H9 (cell line): ENCODE measurements at regions not wholly inside any gene's neighbourhood (a gene's known extent, or its start where the extent isn't known, plus 50 kb on each side); places are given as distances from the start of the nearest gene placed in this dataset.

Experiments used
- DNase-seq: peaks from one replicate; pipeline ENCODE4 v3.0.0-alpha.2; 2017
- H2AFZ ChIP-seq: one replicate; pipeline ENCODE4 v1.6.1; 2013; ENCODE audit warnings: mild to moderate bottlenecking, low read length, control low read depth, moderate library complexity
- H2AK5ac ChIP-seq: 2 replicates; pipeline ENCODE4 v1.6.1; 2013; ENCODE audit warnings: low read length, control low read depth, mixed read lengths; ENCODE audit not compliant: insufficient read length
- H2BK120ac ChIP-seq: one replicate; pipeline ENCODE4 v1.6.1; 2013; ENCODE audit warnings: low read depth, mild to moderate bottlenecking, low read length, control low read depth, inconsistent platforms; ENCODE audit not compliant: poor library complexity, severe bottlenecking
- H2BK12ac ChIP-seq: 2 replicates; pipeline ENCODE4 v1.6.1; 2013; ENCODE audit warnings: low read length, control low read depth, mixed read lengths, low read depth; ENCODE audit not compliant: insufficient read length
- H2BK15ac ChIP-seq: 2 replicates; pipeline ENCODE4 v1.6.1; 2013; ENCODE audit warnings: low read depth, low read length, control low read depth
- H2BK20ac ChIP-seq: one replicate; pipeline ENCODE4 v1.6.1; 2013; ENCODE audit warnings: low read depth, mild to moderate bottlenecking, low read length, control low read depth, inconsistent platforms; ENCODE audit not compliant: poor library complexity, severe bottlenecking
- H2BK5ac ChIP-seq: 2 replicates; pipeline ENCODE4 v1.6.1; 2013; ENCODE audit warnings: low read length, control low read depth, mixed read lengths; ENCODE audit not compliant: insufficient read length
- H3K14ac ChIP-seq: 2 replicates; pipeline ENCODE4 v1.6.1; 2013; ENCODE audit warnings: low read length, control low read depth; ENCODE audit not compliant: insufficient read depth
- H3K18ac ChIP-seq: 2 replicates; pipeline ENCODE4 v1.6.1; 2013; ENCODE audit warnings: low read depth, mild to moderate bottlenecking, mixed read lengths, low read length, control low read depth; ENCODE audit not compliant: insufficient read length
- H3K23ac ChIP-seq: 2 replicates; pipeline ENCODE4 v1.6.1; 2013; ENCODE audit warnings: low read length, control low read depth, mixed read lengths, low read depth; ENCODE audit not compliant: insufficient read length
- H3K23me2 ChIP-seq: 2 replicates; pipeline ENCODE4 v1.6.1; 2013; ENCODE audit warnings: low read depth, mild to moderate bottlenecking, mixed read lengths, low read length, control low read depth; ENCODE audit not compliant: insufficient read length, poor library complexity, severe bottlenecking
- H3K27ac ChIP-seq: 2 replicates; pipeline ENCODE4 v1.5.1; 2013; ENCODE audit warnings: low read length, control low read depth, mixed read lengths, low read depth; ENCODE audit not compliant: insufficient read length
- H3K27me3 ChIP-seq: 2 replicates; pipeline ENCODE4 v1.6.1; 2013; ENCODE audit warnings: low read length, control low read depth, inconsistent platforms; ENCODE audit not compliant: insufficient read depth
- H3K4ac ChIP-seq: 2 replicates; pipeline ENCODE4 v1.6.1; 2013; ENCODE audit warnings: low read depth, mild to moderate bottlenecking, control low read depth, inconsistent platforms, low read length, moderate library complexity
- H3K4me1 ChIP-seq: 2 replicates; pipeline ENCODE4 v1.6.1; 2013; ENCODE audit warnings: low read length, control low read depth, inconsistent platforms; ENCODE audit not compliant: insufficient read depth
- H3K4me2 ChIP-seq: 2 replicates; pipeline ENCODE4 v1.6.1; 2013; ENCODE audit warnings: low read length, control low read depth, mixed read lengths; ENCODE audit not compliant: insufficient read length, insufficient read depth
- H3K56ac ChIP-seq: 2 replicates; pipeline ENCODE4 v1.6.1; 2013; ENCODE audit warnings: low read depth, mild to moderate bottlenecking, mixed read lengths, low read length, control low read depth; ENCODE audit not compliant: insufficient read length
- H3K79me1 ChIP-seq: 2 replicates; pipeline ENCODE4 v1.6.1; 2013; ENCODE audit warnings: low read depth, mild to moderate bottlenecking, moderate library complexity, low read length, control low read depth, inconsistent platforms; ENCODE audit not compliant: insufficient read depth, poor library complexity, severe bottlenecking
- H3K79me2 ChIP-seq: 2 replicates; pipeline ENCODE4 v1.6.1; 2013; ENCODE audit warnings: low read length, control low read depth, inconsistent platforms; ENCODE audit not compliant: insufficient read depth
- H3K9ac ChIP-seq: 2 replicates; pipeline ENCODE4 v1.6.1; 2013; ENCODE audit warnings: low read length, control low read depth, mixed read lengths; ENCODE audit not compliant: insufficient read length; ENCODE audit errors: extremely low read depth
- H3K9me3 ChIP-seq: one replicate; pipeline ENCODE4 v1.6.1; 2013; ENCODE audit warnings: low read depth, low read length, inconsistent platforms; ENCODE audit not compliant: control insufficient read depth
- H3T11ph ChIP-seq: one replicate; pipeline ENCODE4 v1.6.1; 2013; ENCODE audit warnings: mild to moderate bottlenecking, low read length, control low read depth, inconsistent platforms
- H4K20me1 ChIP-seq: one replicate; pipeline ENCODE4 v1.6.1; 2013; ENCODE audit not compliant: control insufficient read depth, insufficient read length, insufficient read depth
- H4K5ac ChIP-seq: 2 replicates; pipeline ENCODE4 v1.6.1; 2013; ENCODE audit warnings: low read depth, mild to moderate bottlenecking, mixed read lengths, low read length, control low read depth; ENCODE audit not compliant: insufficient read length
- H4K8ac ChIP-seq: replicated peaks from 2 replicates; pipeline ENCODE4 v1.6.1; 2013; ENCODE audit warnings: low read length, control low read depth, mixed read lengths, low read depth; ENCODE audit not compliant: insufficient read length
- H4K91ac ChIP-seq: 2 replicates; pipeline ENCODE4 v1.6.1; 2013; ENCODE audit warnings: low read depth, mild to moderate bottlenecking, moderate library complexity, mixed read lengths, low read length, control low read depth; ENCODE audit not compliant: insufficient read length
- H3K27ac Mint-ChIP-seq, 3 experiments: 2 replicates in 2 of 3; 3 replicates in 1 of 3; pipeline ENCODE4 v1.8.0; 2020 to 2021; ENCODE audit warnings: mixed read lengths in 3 of 3, mild to moderate bottlenecking in 1 of 3, moderate library complexity in 1 of 3
- H3K27me3 Mint-ChIP-seq: 2 replicates; pipeline ENCODE4 v1.8.0; 2021; ENCODE audit warnings: low read depth, mild to moderate bottlenecking, moderate library complexity, mixed read lengths
- H3K36me3 Mint-ChIP-seq, 3 experiments: 2 replicates in 2 of 3; 3 replicates in 1 of 3; pipeline ENCODE4 v1.8.0; 2020 to 2021; ENCODE audit warnings: low read depth in 3 of 3, mixed read lengths in 3 of 3; ENCODE audit not compliant: insufficient read depth in 1 of 3
- H3K4me1 Mint-ChIP-seq, 2 experiments: 2 replicates each; pipeline ENCODE4 v1.8.0; 2020; ENCODE audit warnings: mixed read lengths in 2 of 2
- H3K4me3 Mint-ChIP-seq, 2 experiments: 2 replicates in 1 of 2; 3 replicates in 1 of 2; pipeline ENCODE4 v1.8.0; 2020 to 2021; ENCODE audit warnings: mild to moderate bottlenecking in 2 of 2, mixed read lengths in 2 of 2, moderate library complexity in 1 of 2
- H3K9me3 Mint-ChIP-seq, 2 experiments: 2 replicates in 1 of 2; 3 replicates in 1 of 2; pipeline ENCODE4 v1.8.0; 2020; ENCODE audit warnings: mild to moderate bottlenecking in 2 of 2, mixed read lengths in 2 of 2, moderate library complexity in 1 of 2
- WGBS: extraction: QIAGEN DNeasy Blood & Tissue Kit; methylation state at CpG from one replicate; pipeline ENCODE4 v1.1.7; 2013; ENCODE audit warnings: missing lambda C conversion rate, low lambda C conversion rate, mixed read lengths; ENCODE audit not compliant: insufficient read length; ENCODE audit errors: extremely low coverage; 5-methylcytosine and 5-hydroxymethylcytosine counted together
- TF ChIP-seq, protein P1 (sequence below): fragments of 200-600 bp; sonication (generic); conservative IDR thresholded peaks from 3 replicates; pipeline ENCODE4 v1.8.0; 2021; ENCODE audit warnings: antibody characterized with exemption, mild to moderate bottlenecking

DNA sequence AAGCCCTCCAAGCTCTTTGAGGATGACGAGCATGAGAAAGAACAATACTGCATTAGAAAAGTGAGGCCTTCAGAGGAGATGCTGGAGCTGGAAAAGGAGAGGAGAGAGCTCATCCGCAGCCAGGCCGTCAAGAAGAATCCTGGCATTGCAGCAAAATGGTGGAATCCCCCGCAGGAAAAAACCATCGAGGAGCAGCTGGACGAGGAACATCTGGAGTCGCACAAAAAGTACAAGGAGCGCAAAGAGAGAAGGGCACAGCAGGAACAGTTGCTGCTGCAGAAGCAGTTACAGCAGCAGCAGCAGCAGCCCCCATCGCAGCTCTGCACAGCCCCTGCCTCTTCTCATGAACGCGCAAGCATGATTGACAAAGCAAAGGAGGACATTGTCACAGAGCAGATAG lies 71.2 kb downstream of the C9orf152 start:
- H4K20me1 ChIP-seq, result no peaks in the 10 kb centered on the region
- no peak overlapping the region for H2BK5ac ChIP-seq
- H3K56ac ChIP-seq, result no peak overlapping the region
- no peak overlapping the region for H4K5ac ChIP-seq
- no peak overlapping the region for H2BK15ac ChIP-seq
- no peak overlapping the region for H3K18ac ChIP-seq
- H3K27ac ChIP-seq, result no peak overlapping the region
- H3K79me2 ChIP-seq, result no peaks in the 10 kb centered on the region
- no CpG with 5 or more reads among the region's 11 CpGs for WGBS
- Mint-ChIP-seq H3K27ac (peak overlapping the region in 2 of 3 experiments; percentile 87 to 94; a peak in 4 of 7 replicates), H3K4me1 (peaks cover 11 to 19% of the 10 kb centered on the region in 2 experiments), H3K27me3 (no peaks in the 10 kb centered on the region), H3K9me3 (no peaks in the 10 kb centered on the region), H3K4me3 (no peak overlapping the region), H3K36me3 (peaks cover 26 to 37% (median 27%) of the 10 kb centered on the region in 3 experiments)
- no peak overlapping the region for H4K91ac ChIP-seq
- no peak overlapping the region for H4K8ac ChIP-seq
- H2AFZ ChIP-seq, result no peak overlapping the region
- no peaks in the 10 kb centered on the region for H3K9me3 ChIP-seq
- H3K4me1 ChIP-seq, result peaks cover 6% of the 10 kb centered on the region; the same call in 1 of the 2 replicates
- no peak overlapping the region for H2BK12ac ChIP-seq
- DNase-seq, result no peak
- H3K14ac ChIP-seq, result no peak overlapping the region
- peaks cover 3% of the 10 kb centered on the region for H3K23me2 ChIP-seq
- no peak overlapping the region for H3K4me2 ChIP-seq
- H2AK5ac ChIP-seq, result no peak overlapping the region
- no peak overlapping the region for H3K23ac ChIP-seq
- no peak overlapping the region for H3K9ac ChIP-seq
- H2BK20ac ChIP-seq, result no peak overlapping the region
- no peak overlapping the region for H3T11ph ChIP-seq
- H3K27me3 ChIP-seq, result no peaks in the 10 kb centered on the region
- no peak overlapping the region for H2BK120ac ChIP-seq
- peaks cover 2% of the 10 kb centered on the region for H3K79me1 ChIP-seq
- no peak overlapping the region for H3K4ac ChIP-seq
- TF ChIP-seq, protein P1, sequence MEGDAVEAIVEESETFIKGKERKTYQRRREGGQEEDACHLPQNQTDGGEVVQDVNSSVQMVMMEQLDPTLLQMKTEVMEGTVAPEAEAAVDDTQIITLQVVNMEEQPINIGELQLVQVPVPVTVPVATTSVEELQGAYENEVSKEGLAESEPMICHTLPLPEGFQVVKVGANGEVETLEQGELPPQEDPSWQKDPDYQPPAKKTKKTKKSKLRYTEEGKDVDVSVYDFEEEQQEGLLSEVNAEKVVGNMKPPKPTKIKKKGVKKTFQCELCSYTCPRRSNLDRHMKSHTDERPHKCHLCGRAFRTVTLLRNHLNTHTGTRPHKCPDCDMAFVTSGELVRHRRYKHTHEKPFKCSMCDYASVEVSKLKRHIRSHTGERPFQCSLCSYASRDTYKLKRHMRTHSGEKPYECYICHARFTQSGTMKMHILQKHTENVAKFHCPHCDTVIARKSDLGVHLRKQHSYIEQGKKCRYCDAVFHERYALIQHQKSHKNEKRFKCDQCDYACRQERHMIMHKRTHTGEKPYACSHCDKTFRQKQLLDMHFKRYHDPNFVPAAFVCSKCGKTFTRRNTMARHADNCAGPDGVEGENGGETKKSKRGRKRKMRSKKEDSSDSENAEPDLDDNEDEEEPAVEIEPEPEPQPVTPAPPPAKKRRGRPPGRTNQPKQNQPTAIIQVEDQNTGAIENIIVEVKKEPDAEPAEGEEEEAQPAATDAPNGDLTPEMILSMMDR, result no peak
